CD4-positive, alpha-beta T cell (primary cell): ENCODE measurements at regions not wholly inside any gene's neighbourhood (a gene's known extent, or its start where the extent isn't known, plus 50 kb on each side); places are given as distances from the start of the nearest gene placed in this dataset.

Experiments
- ATAC-seq: fragments of 200-7000 bp; cut with Tn5 transposase; one replicate; pipeline ENCODE4 v1.10.0; 2022; ENCODE audit warnings: mild to moderate bottlenecking; ENCODE audit not compliant: poor library complexity
- CTCF ChIA-PET: fragments of 350-600 bp; sonication (Branson Sonifier 250); formaldehyde crosslinking; loops from one replicate; lab custom pipeline; 2021; ENCODE audit warnings: antibody characterized with exemption, inconsistent platforms; lab: Charles Lee
- POLR2A ChIA-PET: fragments of 350-600 bp; sonication (Branson Sonifier 250); formaldehyde crosslinking; loops from one replicate; lab custom pipeline; 2021; ENCODE audit warnings: antibody characterized with exemption, inconsistent platforms; lab: Charles Lee
- DNase-seq, 14 experiments: peaks; one replicate each; pipeline ENCODE4 v3.0.0-alpha.2; 2013 to 2020; ENCODE audit warnings: mixed read lengths in 2 of 14
- H3K27ac ChIP-seq, 2 donors: one replicate each; pipeline versions ENCODE4 v1.5.1 to v1.7.0; 2013; ENCODE audit warnings: low read length in 2 of 2, low read depth in 1 of 2, mild to moderate bottlenecking in 1 of 2
- H3K27me3 ChIP-seq, 2 experiments: 1 replicate in 1 of 2; 2 replicates in 1 of 2; pipeline versions ENCODE4 v1.6.1 to v1.7.0; 2013; ENCODE audit warnings: low read length in 2 of 2, control low read depth in 1 of 2, mild to moderate bottlenecking in 1 of 2, moderate library complexity in 1 of 2; ENCODE audit not compliant: insufficient read depth in 2 of 2, control insufficient read depth in 1 of 2
- H3K36me3 ChIP-seq: one replicate; pipeline ENCODE4 v1.6.1; 2013; ENCODE audit warnings: low read length, control low read depth; ENCODE audit not compliant: insufficient read depth
- H3K4me1 ChIP-seq: one replicate; pipeline ENCODE4 v1.6.1; 2013; ENCODE audit warnings: low read length, control low read depth; ENCODE audit not compliant: insufficient read depth
- H3K4me3 ChIP-seq: one replicate; pipeline ENCODE4 v1.5.1; 2013; ENCODE audit warnings: mild to moderate bottlenecking, low read length, moderate library complexity
- H3K9me3 ChIP-seq, 2 experiments: 1 replicate in 1 of 2; 2 replicates in 1 of 2; pipeline versions ENCODE4 v1.6.1 to v1.7.0; 2013; ENCODE audit warnings: low read length in 2 of 2, mild to moderate bottlenecking in 2 of 2, control low read depth in 1 of 2, moderate library complexity in 1 of 2; ENCODE audit not compliant: control insufficient read depth in 1 of 2, insufficient read depth in 1 of 2
- H3K27ac Mint-ChIP-seq: one replicate; pipeline ENCODE4 v1.8.0; 2020; ENCODE audit warnings: mixed read lengths
- H3K27me3 Mint-ChIP-seq: one replicate; pipeline ENCODE4 v1.8.0; 2021; ENCODE audit warnings: mixed read lengths
- H3K36me3 Mint-ChIP-seq: one replicate; pipeline ENCODE4 v1.8.0; 2021; ENCODE audit warnings: low read depth, mixed read lengths
- H3K4me1 Mint-ChIP-seq: one replicate; pipeline ENCODE4 v1.8.0; 2021; ENCODE audit warnings: low read depth, mixed read lengths
- H3K4me3 Mint-ChIP-seq: one replicate; pipeline ENCODE4 v1.8.0; 2020; ENCODE audit warnings: mild to moderate bottlenecking, mixed read lengths
- H3K9me3 Mint-ChIP-seq: one replicate; pipeline ENCODE4 v1.8.0; 2020; ENCODE audit warnings: mixed read lengths
- intact Hi-C, 2 experiments: fragments of 100-400 bp; cut with DNase I in 1 of 2; cut with micrococcal nuclease in 1 of 2; formaldehyde crosslinking; loops; one replicate each; pipeline versions ENCODE4 v1.15.1 to v1.9.0; 2023 to 2025; cut with DNase I, micrococcal nuclease
- TF ChIP-seq, protein P1 (sequence below): fragments of 200-600 bp; IDR thresholded peaks from one replicate; pipeline ENCODE4 v1.8.0; 2022; ENCODE audit warnings: antibody characterized with exemption, mild to moderate bottlenecking

GRCh38 chr2:8230466-8230865, 451.4 kb upstream of the ID2 start:
- Mint-ChIP-seq H3K27ac (no peak overlapping the region), H3K36me3 (no peaks in the 10 kb centered on the region), H3K27me3 (peaks cover 10% of the 10 kb centered on the region), H3K9me3 (no peaks in the 10 kb centered on the region), H3K4me3 (no peak overlapping the region), H3K4me1 (peaks cover 10% of the 10 kb centered on the region)
- Histone ChIP-seq H3K4me3 (no peak overlapping the region), H3K27ac (no peak overlapping the region), H3K4me1 (peaks cover 7% of the 10 kb centered on the region), H3K36me3 (no peaks in the 10 kb centered on the region), H3K27me3 (no peaks in the 10 kb centered on the region), H3K9me3 (no peaks in the 10 kb centered on the region)
- POLR2A ChIA-PET, result no interaction called here
- CTCF ChIA-PET, result no interaction called here
- ATAC-seq (no peak), DNase-seq (no peak)
- intact Hi-C loops, result no loop called here
- TF ChIP-seq, protein P1, sequence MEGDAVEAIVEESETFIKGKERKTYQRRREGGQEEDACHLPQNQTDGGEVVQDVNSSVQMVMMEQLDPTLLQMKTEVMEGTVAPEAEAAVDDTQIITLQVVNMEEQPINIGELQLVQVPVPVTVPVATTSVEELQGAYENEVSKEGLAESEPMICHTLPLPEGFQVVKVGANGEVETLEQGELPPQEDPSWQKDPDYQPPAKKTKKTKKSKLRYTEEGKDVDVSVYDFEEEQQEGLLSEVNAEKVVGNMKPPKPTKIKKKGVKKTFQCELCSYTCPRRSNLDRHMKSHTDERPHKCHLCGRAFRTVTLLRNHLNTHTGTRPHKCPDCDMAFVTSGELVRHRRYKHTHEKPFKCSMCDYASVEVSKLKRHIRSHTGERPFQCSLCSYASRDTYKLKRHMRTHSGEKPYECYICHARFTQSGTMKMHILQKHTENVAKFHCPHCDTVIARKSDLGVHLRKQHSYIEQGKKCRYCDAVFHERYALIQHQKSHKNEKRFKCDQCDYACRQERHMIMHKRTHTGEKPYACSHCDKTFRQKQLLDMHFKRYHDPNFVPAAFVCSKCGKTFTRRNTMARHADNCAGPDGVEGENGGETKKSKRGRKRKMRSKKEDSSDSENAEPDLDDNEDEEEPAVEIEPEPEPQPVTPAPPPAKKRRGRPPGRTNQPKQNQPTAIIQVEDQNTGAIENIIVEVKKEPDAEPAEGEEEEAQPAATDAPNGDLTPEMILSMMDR, result no peak

DNA sequence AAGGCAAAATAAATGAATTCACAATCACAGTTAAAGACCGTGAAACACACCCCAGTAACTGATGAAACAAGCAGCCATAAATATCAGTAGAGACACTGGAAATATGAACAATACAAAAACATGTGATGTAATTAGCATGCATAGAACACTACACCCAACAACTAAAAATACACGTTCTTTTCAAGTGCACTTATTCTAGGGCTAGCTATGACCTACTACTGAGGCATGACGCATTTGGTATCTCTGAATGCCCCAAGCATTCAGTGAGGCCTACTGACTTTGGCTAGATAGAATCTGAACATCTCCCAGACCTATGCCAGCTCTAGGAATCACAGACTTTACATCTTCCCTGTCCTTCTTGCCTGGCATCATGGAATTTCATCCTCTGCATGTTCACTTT, 450.0 kb upstream of the ID2 start:
- CTCF ChIA-PET, result no interaction called here
- ATAC-seq (no peak), DNase-seq (no peak)
- Histone ChIP-seq H3K4me1 (peaks cover 7% of the 10 kb centered on the region), H3K27me3 (no peaks in the 10 kb centered on the region), H3K36me3 (no peaks in the 10 kb centered on the region), H3K4me3 (no peak overlapping the region), H3K27ac (no peak overlapping the region), H3K9me3 (no peaks in the 10 kb centered on the region)
- peaks cover 14% of the 10 kb centered on the region for H3K27me3 Mint-ChIP-seq
- TF ChIP-seq, protein P1, result no peak
- POLR2A ChIA-PET, result no interaction called here
- H3K9me3 Mint-ChIP-seq, result no peaks in the 10 kb centered on the region
- intact Hi-C loops, result no loop called here
- peaks cover 10% of the 10 kb centered on the region for H3K4me1 Mint-ChIP-seq
- no peak overlapping the region for H3K4me3 Mint-ChIP-seq
- no peaks in the 10 kb centered on the region for H3K36me3 Mint-ChIP-seq
- no peak overlapping the region for H3K27ac Mint-ChIP-seq

GRCh38 chr2:8232871-8233270, 449.0 kb upstream of the ID2 start:
- no peaks in the 10 kb centered on the region for H3K9me3 Mint-ChIP-seq
- Histone ChIP-seq H3K27me3 (no peaks in the 10 kb centered on the region), H3K36me3 (no peaks in the 10 kb centered on the region), H3K9me3 (no peaks in the 10 kb centered on the region), H3K4me1 (peaks cover 7% of the 10 kb centered on the region), H3K4me3 (no peak overlapping the region), H3K27ac (no peak overlapping the region)
- no peak for DNase-seq
- peaks cover 11% of the 10 kb centered on the region for H3K27me3 Mint-ChIP-seq
- H3K36me3 Mint-ChIP-seq, result no peaks in the 10 kb centered on the region
- ATAC-seq, result no peak
- intact Hi-C loops, result no loop called here
- no peak overlapping the region for H3K4me3 Mint-ChIP-seq
- TF ChIP-seq, protein P1, result no peak
- CTCF ChIA-PET, result no interaction called here
- POLR2A ChIA-PET, result no interaction called here
- H3K27ac Mint-ChIP-seq, result no peak overlapping the region
- H3K4me1 Mint-ChIP-seq, result peaks cover 10% of the 10 kb centered on the region
